ENCODE measurements at regions not wholly inside any gene's neighbourhood (a gene's known extent, or its start where the extent isn't known, plus 50 kb on each side); places are given as distances from the start of the nearest gene placed in this dataset.
"Not testable (repeated sequence)": the region's sequence is repeated elsewhere in the genome, so short reads cannot be mapped to it uniquely, and the experiment has no call there.

GRCh38 chr11:89616161-89616560 is 93.9 kb upstream of the TRIM77 start:
- DNase-seq = not testable (repeated sequence)

- DNase-seq = peak; percentile 9
Measured at GRCh38 chr11:89616999-89617602, 93.0 kb upstream of the TRIM77 start.

GRCh38 chr11:89620721-89621120 is 89.4 kb upstream of the TRIM77 start:
- not testable (repeated sequence) for DNase-seq

- no peak for DNase-seq
Measured at GRCh38 chr11:89625171-89625570, 84.9 kb upstream of the TRIM77 start.

GRCh38 chr11:89626366-89626765 is 83.7 kb upstream of the TRIM77 start:
- DNase-seq = no peak

- DNase-seq = not testable (repeated sequence)
Measured at GRCh38 chr11:89626881-89627280, 83.2 kb upstream of the TRIM77 start.

GRCh38 chr11:89633135-89633705 is 76.9 kb upstream of the TRIM77 start:
- DNase-seq = no peak

GRCh38 chr11:89640777-89641176 is 69.3 kb upstream of the TRIM77 start:
- DNase-seq = not testable (repeated sequence)

- not testable (repeated sequence) for DNase-seq
Measured at GRCh38 chr11:89648232-89648631, 61.9 kb upstream of the TRIM77 start.

GRCh38 chr11:89648996-89649395 is 61.1 kb upstream of the TRIM77 start:
- not testable (repeated sequence) for DNase-seq

GRCh38 chr11:89654669-89655068 is 55.4 kb upstream of the TRIM77 start:
- not testable (repeated sequence) for DNase-seq

- DNase-seq = not testable (repeated sequence)
Measured at GRCh38 chr11:89658767-89659166, 51.3 kb upstream of the TRIM77 start.

GRCh38 chr11:89659414-89659813 is 50.7 kb upstream of the TRIM77 start:
- not testable (repeated sequence) for DNase-seq

- no peak for DNase-seq
Measured at GRCh38 chr11:89660234-89660633, 49.9 kb upstream of the TRIM77 start.
